ENCODE measurements at regions not wholly inside any gene's neighbourhood (a gene's known extent, or its start where the extent isn't known, plus 50 kb on each side); places are given as distances from the start of the nearest gene placed in this dataset.

- Histone ChIP-seq H3K4me1 (ENCODE audit: insufficient read depth, low read length) (peaks cover 8% of the 10 kb centered on the region), H3K27me3 (ENCODE audit: insufficient read depth, low read length) (no peaks in the 10 kb centered on the region), H3K4me3 (ENCODE audit: low read length) (no peak overlapping the region), H3K9me3 (ENCODE audit: low read depth, low read length) (no peaks in the 10 kb centered on the region)
These were observed 132.7 kb downstream of the CD47 start for GRCh38 chr3:107958146-107958545.

- Histone ChIP-seq H3K9me3 (ENCODE audit: low read depth, low read length) (no peaks in the 10 kb centered on the region), H3K27me3 (ENCODE audit: insufficient read depth, low read length) (no peaks in the 10 kb centered on the region), H3K4me1 (ENCODE audit: insufficient read depth, low read length) (peaks cover 8% of the 10 kb centered on the region), H3K4me3 (ENCODE audit: low read length) (no peak overlapping the region)
These were observed 133.6 kb downstream of the CD47 start for GRCh38 chr3:107956991-107957900.

GRCh38 chr3:107954845-107955244 lies 136.0 kb downstream of the CD47 start:
- H3K9me3 ChIP-seq (ENCODE audit: low read depth, low read length) = no peaks in the 10 kb centered on the region
- no peak overlapping the region for H3K4me3 ChIP-seq (ENCODE audit: low read length)
- peaks cover 8% of the 10 kb centered on the region for H3K4me1 ChIP-seq (ENCODE audit: insufficient read depth, low read length)
- no peaks in the 10 kb centered on the region for H3K27me3 ChIP-seq (ENCODE audit: insufficient read depth, low read length)

DNA sequence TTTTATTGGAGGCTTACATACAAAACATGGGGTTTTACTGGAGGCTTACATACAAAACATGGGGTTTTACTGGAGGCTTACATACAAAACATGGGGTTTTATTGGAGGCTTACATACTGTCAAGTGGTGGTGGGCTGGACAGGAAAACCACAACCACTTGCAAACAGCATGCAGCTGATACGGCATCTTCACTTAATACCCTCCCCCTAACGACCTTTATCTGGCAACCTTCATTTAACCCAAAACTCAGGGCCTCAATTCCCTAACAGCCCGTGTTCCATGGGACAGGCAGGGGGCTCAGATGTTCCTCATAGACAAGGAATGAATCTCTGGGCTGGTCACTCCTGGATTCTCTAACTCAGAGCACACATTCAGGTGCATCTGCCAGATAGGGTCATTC lies 137.1 kb downstream of the CD47 start:
- Histone ChIP-seq H3K4me3 (ENCODE audit: low read length) (no peak overlapping the region), H3K9me3 (ENCODE audit: low read depth, low read length) (no peaks in the 10 kb centered on the region), H3K4me1 (ENCODE audit: insufficient read depth, low read length) (peaks cover 8% of the 10 kb centered on the region), H3K27me3 (ENCODE audit: insufficient read depth, low read length) (no peaks in the 10 kb centered on the region)

- no peaks in the 10 kb centered on the region for H3K27me3 ChIP-seq (ENCODE audit: insufficient read depth, low read length)
- no peak overlapping the region for H3K4me3 ChIP-seq (ENCODE audit: low read length)
- H3K9me3 ChIP-seq (ENCODE audit: low read depth, low read length) = no peaks in the 10 kb centered on the region
- peaks cover 8% of the 10 kb centered on the region for H3K4me1 ChIP-seq (ENCODE audit: insufficient read depth, low read length)
These were observed 139.7 kb downstream of the CD47 start for GRCh38 chr3:107951126-107951525.

GRCh38 chr3:107950417-107950816 lies 140.4 kb downstream of the CD47 start:
- Histone ChIP-seq H3K4me3 (ENCODE audit: low read length) (no peak overlapping the region), H3K4me1 (ENCODE audit: insufficient read depth, low read length) (peaks cover 8% of the 10 kb centered on the region), H3K27me3 (ENCODE audit: insufficient read depth, low read length) (no peaks in the 10 kb centered on the region), H3K9me3 (ENCODE audit: low read depth, low read length) (no peaks in the 10 kb centered on the region)

GRCh38 chr3:107949394-107949970 lies 141.3 kb downstream of the CD47 start:
- Histone ChIP-seq H3K4me3 (ENCODE audit: low read length) (no peak overlapping the region), H3K4me1 (ENCODE audit: insufficient read depth, low read length) (peaks cover 8% of the 10 kb centered on the region), H3K27me3 (ENCODE audit: insufficient read depth, low read length) (no peaks in the 10 kb centered on the region), H3K9me3 (ENCODE audit: low read depth, low read length) (no peaks in the 10 kb centered on the region)

- no peaks in the 10 kb centered on the region for H3K4me1 ChIP-seq (ENCODE audit: insufficient read depth, low read length)
- no peaks in the 10 kb centered on the region for H3K27me3 ChIP-seq (ENCODE audit: insufficient read depth, low read length)
- no peaks in the 10 kb centered on the region for H3K9me3 ChIP-seq (ENCODE audit: low read depth, low read length)
- no peak overlapping the region for H3K4me3 ChIP-seq (ENCODE audit: low read length)
These were observed 143.6 kb downstream of the CD47 start for GRCh38 chr3:107947203-107947602.

DNA sequence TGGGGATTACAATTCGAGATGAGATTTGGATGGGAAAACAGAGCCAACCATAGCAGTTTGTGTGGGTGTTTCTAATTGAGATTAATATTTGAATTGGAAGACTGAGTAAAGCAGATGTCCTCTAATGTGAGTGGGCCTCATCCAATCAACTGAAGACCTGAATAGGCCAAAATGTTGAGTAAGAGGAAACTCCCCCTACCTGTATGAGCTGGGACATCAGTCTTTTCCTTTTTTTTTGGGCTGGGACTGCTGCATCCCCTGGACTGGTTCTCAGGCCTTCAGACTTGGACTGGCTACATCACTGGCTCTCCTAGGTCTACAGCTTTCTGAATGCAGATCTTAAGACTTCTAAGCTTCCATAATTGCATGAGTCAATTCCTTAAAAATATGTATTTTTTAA lies 144.1 kb downstream of the CD47 start:
- no peak overlapping the region for H3K4me3 ChIP-seq (ENCODE audit: low read length)

DNA sequence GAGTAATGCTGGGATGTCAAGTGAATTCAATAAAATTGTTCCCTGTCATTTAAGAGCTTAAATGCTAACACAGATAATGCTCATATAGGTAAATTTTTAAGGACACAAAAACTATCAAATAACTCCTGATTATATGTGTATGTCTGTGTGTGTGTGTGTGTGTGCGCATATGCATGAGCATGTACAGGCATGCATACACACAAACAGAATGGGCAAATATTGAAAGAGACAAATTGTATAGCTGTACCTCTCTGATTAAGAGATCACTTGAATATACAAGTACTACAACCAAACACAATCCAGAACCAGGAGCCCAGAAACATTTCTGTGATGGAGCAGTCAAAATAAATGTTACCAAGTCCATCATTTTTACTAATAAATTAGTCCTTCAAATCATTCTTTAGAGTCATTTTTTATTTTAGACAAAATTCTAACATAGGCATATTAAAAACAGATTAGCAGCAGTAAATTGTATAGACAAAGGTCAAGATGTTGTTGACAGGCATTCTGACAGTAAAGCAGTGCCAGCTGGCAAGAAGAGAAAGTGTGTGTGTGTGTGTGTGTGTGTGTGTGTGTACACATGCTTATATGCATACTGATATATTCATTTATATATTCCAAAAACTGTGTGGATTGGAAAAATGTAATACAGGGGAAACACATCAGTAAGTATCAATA lies 145.3 kb downstream of the CD47 start:
- H3K9me3 ChIP-seq (ENCODE audit: low read depth, low read length) = no peaks in the 10 kb centered on the region
- no peak overlapping the region for H3K4me3 ChIP-seq (ENCODE audit: low read length)
- no peaks in the 10 kb centered on the region for H3K27me3 ChIP-seq (ENCODE audit: insufficient read depth, low read length)
- no peaks in the 10 kb centered on the region for H3K4me1 ChIP-seq (ENCODE audit: insufficient read depth, low read length)

More for the DNA sequence above, 144.1 kb downstream of the CD47 start:
- Histone ChIP-seq H3K4me1 (ENCODE audit: insufficient read depth, low read length) (no peaks in the 10 kb centered on the region), H3K27me3 (ENCODE audit: insufficient read depth, low read length) (no peaks in the 10 kb centered on the region), H3K9me3 (ENCODE audit: low read depth, low read length) (no peaks in the 10 kb centered on the region)

DNA sequence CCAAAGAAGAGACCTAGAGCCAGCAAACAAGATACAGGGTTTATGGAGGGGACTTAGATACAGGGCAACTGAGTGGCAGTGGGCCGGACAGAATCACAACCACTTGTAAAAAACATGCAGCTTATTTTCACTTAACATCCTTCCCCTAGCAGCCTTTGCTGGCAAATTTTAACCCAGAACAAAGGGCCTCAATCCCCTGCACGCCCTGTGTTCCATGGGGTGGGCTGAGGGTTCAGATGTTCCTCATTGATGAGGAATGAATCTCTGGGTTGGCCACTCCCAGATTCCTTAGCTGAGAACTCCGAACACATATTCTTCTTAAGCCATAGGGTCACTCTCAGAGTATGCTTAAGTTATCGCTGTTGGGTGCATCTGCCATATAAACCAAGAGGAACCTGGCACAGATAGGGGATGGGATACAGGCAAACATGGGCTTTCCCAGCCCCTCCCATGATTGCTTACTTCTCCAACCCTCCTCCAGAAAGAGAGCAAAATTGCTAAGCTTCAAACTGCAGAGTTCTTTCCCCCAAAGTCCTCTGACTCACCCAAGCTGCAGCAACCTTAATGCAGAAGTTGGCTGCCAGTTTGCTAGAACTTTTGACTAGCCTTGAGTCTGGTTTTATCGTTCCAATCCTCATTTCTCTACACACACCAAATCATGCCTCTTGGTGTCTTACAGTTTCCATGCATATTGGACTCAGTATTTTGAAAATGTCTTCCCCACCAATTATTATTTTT lies 146.9 kb downstream of the CD47 start:
- H3K9me3 ChIP-seq (ENCODE audit: low read depth, low read length) = no peaks in the 10 kb centered on the region
- no peaks in the 10 kb centered on the region for H3K27me3 ChIP-seq (ENCODE audit: insufficient read depth, low read length)
- H3K4me1 ChIP-seq (ENCODE audit: insufficient read depth, low read length) = no peaks in the 10 kb centered on the region
- H3K4me3 ChIP-seq (ENCODE audit: low read length) = no peak overlapping the region

- Histone ChIP-seq H3K4me1 (ENCODE audit: insufficient read depth, low read length) (peaks cover 2% of the 10 kb centered on the region), H3K9me3 (ENCODE audit: low read depth, low read length) (no peaks in the 10 kb centered on the region), H3K27me3 (ENCODE audit: insufficient read depth, low read length) (no peaks in the 10 kb centered on the region), H3K4me3 (ENCODE audit: low read length) (no peak overlapping the region)
These were observed 147.7 kb downstream of the CD47 start for GRCh38 chr3:107942951-107943749.

DNA sequence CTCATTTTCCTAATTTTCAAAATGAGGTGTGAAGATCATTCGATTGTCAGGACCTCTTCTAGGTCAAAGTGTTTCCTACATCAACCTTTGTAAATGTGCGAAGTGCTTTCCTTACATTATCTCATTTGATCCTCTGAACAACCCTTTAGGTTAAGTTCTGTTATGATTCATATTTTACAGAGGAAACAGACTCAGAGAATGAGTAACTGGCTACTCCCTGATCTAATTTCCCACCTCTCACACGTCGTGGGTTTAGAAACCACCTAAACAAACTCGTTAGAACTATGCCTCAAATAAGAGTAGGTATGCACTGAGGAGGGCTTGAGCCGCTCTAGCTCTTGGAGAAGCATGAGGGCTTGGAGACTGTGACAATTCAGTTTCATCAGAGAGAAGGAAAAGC lies 148.6 kb downstream of the CD47 start:
- H3K27me3 ChIP-seq (ENCODE audit: insufficient read depth, low read length) = no peaks in the 10 kb centered on the region
- peaks cover 4% of the 10 kb centered on the region for H3K4me1 ChIP-seq (ENCODE audit: insufficient read depth, low read length)
- H3K4me3 ChIP-seq (ENCODE audit: low read length) = no peak overlapping the region
- H3K9me3 ChIP-seq (ENCODE audit: low read depth, low read length) = no peaks in the 10 kb centered on the region

- no peaks in the 10 kb centered on the region for H3K9me3 ChIP-seq (ENCODE audit: low read depth, low read length)
- H3K4me3 ChIP-seq (ENCODE audit: low read length) = no peak overlapping the region
- no peaks in the 10 kb centered on the region for H3K27me3 ChIP-seq (ENCODE audit: insufficient read depth, low read length)
- H3K4me1 ChIP-seq (ENCODE audit: insufficient read depth, low read length) = peaks cover 4% of the 10 kb centered on the region
These were observed 151.0 kb downstream of the CD47 start for GRCh38 chr3:107939691-107940442.
